DMS153 treated with DMSO at 0.1 percent for 48 hours (cell line): ENCODE measurements at regions not wholly inside any gene's neighbourhood (a gene's known extent, or its start where the extent isn't known, plus 50 kb on each side); places are given as distances from the start of the nearest gene placed in this dataset.

Source experiments
- DNase-seq: peaks from one replicate; lab custom pipeline; 2025; ENCODE audit not compliant: unreplicated experiment; lab: John Stamatoyannopoulos, UW

DNA sequence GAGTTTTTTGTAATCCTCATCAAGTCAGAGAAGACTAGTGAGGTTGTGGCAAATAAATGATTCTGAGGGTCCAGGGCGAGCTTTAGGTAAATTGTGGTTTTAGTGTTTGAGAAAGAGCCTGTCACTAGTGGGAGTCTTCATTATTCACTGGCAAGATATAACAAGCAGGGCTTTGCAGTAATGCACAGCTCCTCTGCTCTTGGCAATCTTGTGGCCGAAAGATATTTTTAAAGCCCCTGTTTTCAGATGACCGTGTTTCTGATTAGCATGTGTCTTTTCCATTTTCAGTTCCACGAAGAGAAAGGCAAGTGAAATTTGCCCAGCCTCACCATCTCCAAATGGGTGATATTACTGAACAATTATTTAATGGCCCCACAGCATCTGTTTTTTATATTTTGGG lies 154.0 kb upstream of the BCL6 start:
- DNase-seq = no peak

GRCh38 chr3:187900993-187901755 lies 155.9 kb upstream of the BCL6 start:
- no peak for DNase-seq

DNA sequence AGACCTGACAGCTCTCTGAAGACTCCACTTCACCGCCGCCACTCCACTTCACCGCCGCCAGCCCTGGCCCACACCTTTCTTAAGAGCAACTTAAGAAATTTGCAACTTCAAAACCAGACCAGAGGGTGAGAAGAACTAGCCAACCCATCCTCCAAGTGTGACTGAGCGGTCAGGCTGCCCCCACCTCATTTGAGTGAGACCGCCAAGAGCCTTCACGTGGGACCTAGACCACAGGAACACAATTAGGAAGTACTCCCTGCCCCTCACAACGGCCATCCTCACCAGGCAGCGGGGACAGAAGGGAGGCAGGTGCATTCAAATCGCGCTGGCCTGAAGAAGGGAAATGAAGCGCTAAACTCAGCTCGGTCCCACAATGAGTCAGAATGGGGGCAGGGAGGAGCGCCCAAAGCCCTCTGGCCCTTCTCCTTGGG lies 156.8 kb upstream of the BCL6 start:
- no peak for DNase-seq

- DNase-seq = no peak
These were observed 157.7 kb upstream of the BCL6 start for GRCh38 chr3:187902936-187903335.

GRCh38 chr3:187903697-187904096 lies 158.4 kb upstream of the BCL6 start:
- no peak for DNase-seq

DNA sequence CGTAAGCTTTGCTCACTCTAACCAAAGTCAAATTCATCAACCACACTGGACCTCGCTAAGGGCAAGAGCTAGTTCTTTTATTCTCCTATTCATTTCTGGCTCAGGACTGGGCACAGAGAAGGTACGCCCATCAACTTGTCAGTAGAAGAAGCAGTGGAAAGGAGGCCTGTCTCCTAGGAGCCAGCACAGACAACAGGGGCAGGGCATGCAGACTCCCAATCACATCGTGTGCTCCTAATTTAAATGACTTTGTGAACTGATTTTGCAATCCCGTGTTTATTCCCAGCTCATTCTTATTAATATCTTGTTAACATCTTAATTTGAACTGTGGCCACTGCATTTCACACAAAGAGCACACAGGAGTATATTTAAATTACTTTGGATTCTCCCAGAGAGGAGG lies 161.1 kb upstream of the BCL6 start:
- no peak for DNase-seq

GRCh38 chr3:187906920-187907319 lies 161.7 kb upstream of the BCL6 start:
- DNase-seq = no peak

GRCh38 chr3:187909866-187910265 lies 164.6 kb upstream of the BCL6 start:
- no peak for DNase-seq

- no peak for DNase-seq
These were observed 166.7 kb upstream of the BCL6 start for GRCh38 chr3:187912007-187912406.

DNA sequence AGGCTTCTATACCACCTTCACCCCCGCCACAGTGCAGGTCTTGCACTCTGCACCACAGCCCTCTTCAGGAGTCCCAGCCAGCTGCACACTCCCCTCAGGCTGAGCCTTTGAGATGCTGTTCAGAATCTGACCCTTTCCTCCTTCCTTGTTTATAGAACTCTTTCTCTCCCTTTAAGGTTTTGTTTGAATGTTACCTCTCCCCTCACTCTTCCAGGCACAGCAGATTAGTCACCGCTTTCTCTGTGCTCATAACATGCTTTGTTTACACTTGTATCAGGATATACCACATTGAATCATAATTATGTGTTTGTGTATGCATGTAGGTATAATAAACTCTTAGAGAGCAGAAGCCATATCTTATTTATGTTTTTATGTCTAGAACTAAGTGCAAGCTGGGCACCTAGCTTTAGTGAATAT lies 168.4 kb upstream of the BCL6 start:
- peak; percentile 30 for DNase-seq

DNA sequence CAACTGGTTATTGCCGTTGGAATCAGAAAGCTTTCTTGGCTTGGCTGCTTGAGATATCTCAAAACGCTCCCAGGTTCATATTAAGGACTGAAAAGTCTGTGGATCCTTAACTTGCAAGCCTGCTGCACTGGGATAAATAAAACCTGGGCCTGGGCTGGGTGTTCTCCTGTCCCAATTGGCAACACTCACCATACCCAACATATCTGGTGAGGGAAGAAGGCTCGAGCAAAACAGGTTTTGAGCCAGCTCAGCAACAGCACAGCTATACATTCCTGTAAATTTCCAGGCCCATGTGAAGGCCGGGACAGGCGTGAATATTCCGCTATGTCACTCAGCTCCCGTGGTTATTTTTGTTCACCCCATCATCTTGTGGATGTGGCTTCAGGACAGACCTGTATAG lies 169.0 kb upstream of the BCL6 start:
- DNase-seq = no peak

DNA sequence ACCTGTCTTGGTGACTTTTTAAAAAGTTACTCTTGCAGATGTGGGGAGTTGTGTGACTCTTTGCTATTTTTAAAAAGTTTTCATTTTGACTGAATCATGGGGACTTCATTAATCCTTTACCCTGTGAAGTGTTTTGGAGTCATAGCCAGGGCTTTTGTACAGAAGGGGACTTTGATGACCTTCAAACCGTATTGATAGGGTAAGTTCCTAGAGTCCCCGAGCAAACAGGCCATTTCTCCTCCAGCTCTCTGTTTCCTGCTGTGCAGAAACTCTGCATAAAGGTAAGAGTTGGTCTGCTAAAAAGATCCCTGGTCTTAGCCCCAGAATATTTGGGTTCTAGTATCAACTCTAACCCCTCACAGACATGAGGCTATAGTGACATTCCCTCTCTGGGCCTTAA lies 170.8 kb upstream of the BCL6 start:
- DNase-seq = no peak

- DNase-seq = no peak
These were observed 172.9 kb upstream of the BCL6 start for GRCh38 chr3:187918081-187918644.

GRCh38 chr3:187919048-187919447 lies 173.8 kb upstream of the BCL6 start:
- no peak for DNase-seq

DNA sequence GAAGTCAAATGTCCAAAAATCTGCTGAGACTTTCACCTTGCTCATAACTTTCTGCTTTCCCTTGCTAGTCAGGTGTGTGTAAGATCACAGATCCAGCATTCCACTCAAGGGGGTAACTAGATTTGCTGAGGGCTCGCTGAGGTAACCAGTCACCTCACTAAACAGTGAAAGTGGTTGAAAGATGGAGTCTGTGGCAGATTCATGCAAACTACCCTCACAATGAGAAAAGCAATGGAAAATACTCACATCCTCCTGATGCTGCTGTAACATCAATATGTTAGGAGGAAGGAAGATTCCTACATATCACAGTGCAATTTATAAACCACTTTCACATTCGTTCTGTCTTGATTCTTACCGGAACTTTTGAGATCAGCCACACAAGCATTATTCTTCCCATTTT lies 174.3 kb upstream of the BCL6 start:
- DNase-seq = no peak

DNA sequence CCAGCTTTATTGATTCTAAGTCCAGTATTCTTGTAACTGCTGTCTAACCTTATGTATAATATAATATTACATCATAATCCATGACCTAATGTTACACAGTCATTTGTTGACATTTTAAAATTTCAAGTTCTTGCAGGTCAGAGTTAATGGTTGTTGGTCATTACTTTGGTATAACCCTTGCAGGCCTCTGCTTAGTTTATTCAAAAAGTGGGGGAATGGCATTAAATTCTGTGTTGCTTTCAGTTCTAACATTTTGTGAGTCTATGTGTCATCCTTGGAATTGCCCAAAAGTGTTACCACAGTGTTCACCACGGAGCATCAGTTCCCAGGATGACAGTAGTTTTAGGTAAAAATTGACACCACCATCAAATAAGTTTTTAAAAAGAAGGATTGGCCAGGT lies 174.8 kb upstream of the BCL6 start:
- DNase-seq = no peak

DNA sequence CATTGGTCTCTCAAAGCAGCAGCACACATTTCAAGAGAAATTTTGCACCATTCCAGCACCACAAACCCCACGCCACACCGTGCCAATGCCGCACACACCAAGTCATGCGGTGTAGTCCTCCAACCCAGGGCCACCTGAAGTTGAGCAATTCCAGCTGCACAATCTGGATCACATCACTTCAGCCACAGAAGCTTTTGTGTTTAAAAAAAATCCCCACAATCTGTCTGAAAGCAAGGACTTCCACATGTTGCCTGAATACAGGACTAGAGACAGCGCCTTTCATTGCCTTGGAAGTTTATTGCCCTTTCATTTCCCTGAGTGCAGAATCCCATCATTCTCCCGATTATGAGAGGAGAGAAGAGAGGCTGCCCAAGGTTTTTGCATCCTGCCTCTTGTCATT lies 175.6 kb upstream of the BCL6 start:
- no peak for DNase-seq

- no peak for DNase-seq
These were observed 176.3 kb upstream of the BCL6 start for GRCh38 chr3:187921391-187922074.

DNA sequence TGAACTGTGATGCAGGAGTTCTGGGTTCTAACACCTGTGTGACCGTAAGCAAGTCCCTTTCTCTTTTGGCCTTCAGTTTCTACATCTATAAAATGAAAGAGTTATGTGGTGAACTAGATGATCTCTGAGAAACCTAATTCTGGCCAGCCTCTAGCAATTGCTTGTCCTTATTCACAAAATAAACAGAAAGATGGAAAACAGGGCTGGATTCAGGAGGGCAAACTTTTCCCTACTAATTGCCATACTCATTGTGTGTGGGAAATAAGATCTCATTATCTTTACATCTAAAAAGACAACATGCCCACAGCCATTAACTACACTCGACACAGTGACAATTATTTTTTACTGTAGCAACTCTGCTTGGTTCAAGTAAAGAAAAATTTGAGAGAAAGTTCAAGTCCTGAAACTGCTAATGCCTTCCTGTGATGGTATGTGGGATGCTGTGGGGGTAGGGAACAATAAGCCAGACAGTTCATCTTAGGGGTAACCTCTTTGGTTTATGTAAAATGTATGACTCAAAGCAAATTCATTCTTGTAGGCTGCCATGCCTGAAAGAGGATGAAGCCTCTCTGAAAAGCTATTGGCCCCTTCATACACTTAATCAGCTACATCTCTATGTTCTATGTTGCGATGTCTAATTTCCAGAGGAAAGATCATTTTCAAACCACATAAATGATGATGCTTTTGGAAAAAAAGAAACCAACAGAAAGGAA lies 177.6 kb upstream of the BCL6 start:
- DNase-seq = no peak

- no peak for DNase-seq
These were observed 179.4 kb upstream of the BCL6 start for GRCh38 chr3:187924651-187925050.

DNA sequence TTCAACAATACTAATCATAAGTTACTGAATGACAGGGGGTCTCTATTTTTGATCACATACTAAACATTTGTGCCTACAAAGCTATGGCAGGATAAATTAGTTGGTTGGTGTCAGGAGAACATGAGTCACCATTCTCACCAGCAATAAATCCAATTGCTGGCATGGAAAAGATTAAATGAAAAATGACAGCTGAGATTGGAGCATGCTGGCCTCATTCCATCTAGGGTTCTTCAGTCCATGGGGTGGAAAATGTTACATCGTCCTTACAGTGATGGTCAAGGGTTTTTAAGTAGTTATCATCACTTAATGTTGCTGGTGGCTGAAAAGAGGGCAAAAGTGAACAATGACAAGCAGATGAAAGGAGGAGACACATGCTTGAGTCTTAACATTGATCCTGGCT lies 180.1 kb upstream of the BCL6 start:
- DNase-seq = no peak

- DNase-seq = no peak
These were observed 181.4 kb upstream of the BCL6 start for GRCh38 chr3:187926620-187927019.
